HEK293 (cell line): ENCODE measurements at regions not wholly inside any gene's neighbourhood (a gene's known extent, or its start where the extent isn't known, plus 50 kb on each side); places are given as distances from the start of the nearest gene placed in this dataset.
"Not testable (repeated sequence)": the region's sequence is repeated elsewhere in the genome, so short reads cannot be mapped to it uniquely, and the experiment has no call there.

ENCODE experiments used
- CTCF ChIA-PET: fragments of 350-600 bp; formaldehyde crosslinking; extraction: SDS; loops from one replicate; lab custom pipeline; 2021; ENCODE audit warnings: antibody characterized with exemption; lab: Yijun Ruan, JAX
- POLR2A ChIA-PET: fragments of 300-600 bp; formaldehyde crosslinking; extraction: SDS; loops from one replicate; lab custom pipeline; 2020; ENCODE audit warnings: antibody characterized with exemption, inconsistent platforms; lab: Yijun Ruan, JAX
- H3K27ac ChIP-seq: fragments of 200-500 bp; sonication (Bioruptor generic); 2 replicates; pipeline ENCODE4 v1.5.1; 2014; ENCODE audit warnings: low read depth, low read length, control low read depth, inconsistent platforms; ENCODE audit errors: extremely low read depth
- H3K36me3 ChIP-seq, 2 experiments: fragments of 200-500 bp in 1 of 2; sonication (Bioruptor generic) in 1 of 2; 1 replicate in 1 of 2; 2 replicates in 1 of 2; pipeline ENCODE4 v1.5.1; 2014 to 2017; ENCODE audit warnings: inconsistent platforms in 2 of 2, low read length in 2 of 2; ENCODE audit not compliant: control insufficient read depth in 2 of 2, insufficient read depth in 1 of 2
- H3K4me1 ChIP-seq: fragments of 200-500 bp; sonication (Bioruptor generic); 2 replicates; pipeline ENCODE4 v1.5.1; 2014; ENCODE audit warnings: mild to moderate bottlenecking, low read length, inconsistent platforms; ENCODE audit not compliant: control insufficient read depth, insufficient read depth
- H3K4me3 ChIP-seq: 2 replicates; pipeline ENCODE4 v1.5.1; 2011; ENCODE audit warnings: low read depth, mild to moderate bottlenecking, control low read depth, low read length, moderate library complexity
- H3K9me3 ChIP-seq: fragments of 200-500 bp; sonication (Bioruptor generic); 2 replicates; pipeline ENCODE4 v1.5.1; 2014; ENCODE audit warnings: low read depth, low read length, inconsistent platforms; ENCODE audit not compliant: control insufficient read depth, insufficient read depth
- KLF8 ChIP-seq: fragments of 450-650 bp; formaldehyde crosslinking; IDR thresholded peaks from 2 replicates; pipeline ENCODE4 v1.5.1; 2016; ENCODE audit warnings: missing biosample characterization, missing genetic modification characterization
- OSR2 ChIP-seq: fragments of 450-650 bp; formaldehyde crosslinking; IDR thresholded peaks from 2 replicates; pipeline ENCODE4 v1.5.1; 2016; ENCODE audit warnings: missing biosample characterization, missing genetic modification characterization
- SCRT2 ChIP-seq: fragments of 450-650 bp; formaldehyde crosslinking; IDR thresholded peaks from 2 replicates; pipeline ENCODE4 v1.5.1; 2016; ENCODE audit warnings: missing biosample characterization, missing genetic modification characterization
- ZBTB1 ChIP-seq: fragments of 450-650 bp; formaldehyde crosslinking; IDR thresholded peaks from 2 replicates; pipeline ENCODE4 v1.5.1; 2016; ENCODE audit warnings: missing biosample characterization, missing genetic modification characterization
- ZNF138 ChIP-seq: fragments of 450-650 bp; formaldehyde crosslinking; IDR thresholded peaks from 2 replicates; pipeline ENCODE4 v1.5.1; 2016; ENCODE audit warnings: missing biosample characterization, missing genetic modification characterization, borderline replicate concordance
- ZNF169 ChIP-seq: fragments of 450-650 bp; formaldehyde crosslinking; IDR thresholded peaks from 2 replicates; pipeline ENCODE4 v1.5.1; 2016; ENCODE audit warnings: missing biosample characterization, missing genetic modification characterization
- ZNF26 ChIP-seq: fragments of 450-650 bp; formaldehyde crosslinking; IDR thresholded peaks from 2 replicates; pipeline ENCODE4 v1.5.1; 2016; ENCODE audit warnings: missing biosample characterization, missing genetic modification characterization
- ZNF354C ChIP-seq: fragments of 450-650 bp; formaldehyde crosslinking; IDR thresholded peaks from 2 replicates; pipeline ENCODE4 v1.5.1; 2016; ENCODE audit warnings: missing biosample characterization, missing genetic modification characterization, low read depth, borderline replicate concordance
- ZNF677 ChIP-seq: fragments of 450-650 bp; IDR thresholded peaks from 2 replicates; pipeline ENCODE4 v1.5.0; 2018; ENCODE audit warnings: missing biosample characterization, mild to moderate bottlenecking, missing genetic modification characterization, moderate library complexity
- ZNF704 ChIP-seq: fragments of 450-650 bp; formaldehyde crosslinking; IDR thresholded peaks from 2 replicates; pipeline ENCODE4 v1.5.1; 2016; ENCODE audit warnings: missing biosample characterization, missing genetic modification characterization
- ZNF843 ChIP-seq: fragments of 450-650 bp; formaldehyde crosslinking; IDR thresholded peaks from 2 replicates; pipeline ENCODE4 v1.5.1; 2016; ENCODE audit warnings: missing biosample characterization, missing genetic modification characterization
- TF ChIP-seq, protein P1 (sequence below): fragments of 450-650 bp; formaldehyde crosslinking; IDR thresholded peaks from 2 replicates; pipeline ENCODE4; 2016; ENCODE audit warnings: missing biosample characterization, missing genetic modification characterization
- TF ChIP-seq, protein P2 (sequence below): fragments of 450-650 bp; formaldehyde crosslinking; IDR thresholded peaks from 2 replicates; pipeline ENCODE4 v1.5.1; 2016; ENCODE audit warnings: missing biosample characterization, missing genetic modification characterization, borderline replicate concordance

DNA sequence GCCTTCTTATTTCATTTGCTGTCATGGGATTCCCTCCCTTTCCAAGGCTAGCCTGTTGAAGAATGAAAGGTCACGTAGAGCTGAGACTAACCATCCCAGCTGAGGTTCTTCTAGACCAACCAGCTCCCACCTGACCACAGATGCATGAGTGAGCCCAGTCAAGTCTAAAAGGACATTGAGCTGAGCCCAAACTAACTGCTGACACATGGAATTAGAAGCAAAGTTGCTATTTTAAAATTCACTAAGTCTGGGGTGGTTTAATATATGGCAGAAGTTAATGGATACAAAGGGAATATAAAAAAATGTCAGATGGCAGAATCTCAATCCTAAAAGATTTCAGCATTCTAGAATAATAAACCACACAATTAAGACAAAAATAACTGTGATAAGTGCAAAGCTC lies 118.9 kb upstream of the RASGEF1B start:
- Histone ChIP-seq H3K36me3 (no peaks in the 10 kb centered on the region), H3K4me1 (peaks cover 4% of the 10 kb centered on the region; the same call in 1 of the 2 replicates), H3K9me3 (no peaks in the 10 kb centered on the region), H3K4me3 (no peak overlapping the region), H3K27ac (no peak overlapping the region)
- ChIA-PET POLR2A (no interaction called here), CTCF (no interaction called here)
- no peak for TF ChIP-seq ZNF677

DNA sequence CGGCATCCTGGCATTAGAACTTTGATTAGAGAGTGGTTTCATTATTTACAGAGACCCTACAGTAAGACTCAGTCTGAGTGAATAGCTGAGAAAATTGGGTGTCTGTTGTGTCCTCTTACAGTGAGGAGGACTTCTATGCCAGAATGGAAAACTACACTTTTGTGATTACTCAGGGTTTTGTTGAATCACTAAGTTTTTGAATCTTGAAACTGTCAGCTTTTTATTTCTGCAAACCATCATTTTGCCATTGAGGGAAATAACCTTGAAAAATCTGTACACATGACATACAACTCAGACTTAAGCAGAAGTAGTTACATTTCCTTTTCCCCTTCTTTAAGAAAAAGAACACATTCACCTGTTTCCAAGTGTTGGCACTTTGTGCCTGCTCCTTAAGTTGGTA lies 117.6 kb upstream of the RASGEF1B start:
- H3K4me3 ChIP-seq = no peak overlapping the region
- CTCF ChIA-PET = interaction anchor here (0.5 kb wide), 1 partner anchor 325 kb away, joined by 3 read pairs; no protein-coding TSS in a partner anchor
- no peak overlapping the region for H3K27ac ChIP-seq
- TF ChIP-seq ZNF704 (no peak), ZNF354C (tag by site-specific recombination) (no peak), ZNF169 (tag by site-specific recombination) (no peak), ZNF843 (tag by site-specific recombination) (no peak), SCRT2 (tag by site-specific recombination) (no peak), OSR2 (tag by site-specific recombination) (no peak), ZBTB1 (tag by site-specific recombination) (no peak), ZNF26 (tag by site-specific recombination) (no peak), KLF8 (tag by site-specific recombination) (no peak)
- TF ChIP-seq, protein P1, sequence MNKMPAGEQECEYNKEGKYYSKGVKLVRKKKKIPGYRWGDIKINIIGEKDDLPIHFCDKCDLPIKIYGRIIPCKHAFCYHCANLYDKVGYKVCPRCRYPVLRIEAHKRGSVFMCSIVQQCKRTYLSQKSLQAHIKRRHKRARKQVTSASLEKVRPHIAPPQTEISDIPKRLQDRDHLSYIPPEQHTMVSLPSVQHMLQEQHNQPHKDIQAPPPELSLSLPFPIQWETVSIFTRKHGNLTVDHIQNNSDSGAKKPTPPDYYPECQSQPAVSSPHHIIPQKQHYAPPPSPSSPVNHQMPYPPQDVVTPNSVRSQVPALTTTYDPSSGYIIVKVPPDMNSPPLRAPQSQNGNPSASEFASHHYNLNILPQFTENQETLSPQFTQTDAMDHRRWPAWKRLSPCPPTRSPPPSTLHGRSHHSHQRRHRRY (tag by site-specific recombination) = no peak
- H3K36me3 ChIP-seq = no peaks in the 10 kb centered on the region
- no peaks in the 10 kb centered on the region for H3K4me1 ChIP-seq
- POLR2A ChIA-PET = no interaction called here
- H3K9me3 ChIP-seq = no peaks in the 10 kb centered on the region

DNA sequence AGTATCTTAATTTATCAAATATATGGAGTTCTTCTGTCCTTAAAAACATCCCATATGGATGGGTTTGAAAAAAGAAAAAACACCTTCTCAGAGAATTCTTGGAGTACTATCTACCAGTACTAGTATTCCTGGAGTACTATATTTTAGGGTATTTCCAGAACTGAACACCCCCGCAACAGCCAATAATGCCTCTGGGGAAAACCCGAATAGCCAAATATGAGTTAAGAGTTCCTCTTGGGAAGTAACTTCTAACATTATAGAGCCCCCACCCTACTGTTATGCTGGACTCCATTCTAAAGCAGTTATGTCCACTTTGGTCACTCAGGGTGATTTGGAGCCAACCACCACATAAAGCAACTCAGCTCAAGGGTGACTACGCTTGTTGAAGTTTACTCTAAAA lies 115.0 kb upstream of the RASGEF1B start:
- POLR2A ChIA-PET = no interaction called here
- Histone ChIP-seq H3K4me3 (no peak overlapping the region), H3K27ac (no peak overlapping the region), H3K36me3 (no peaks in the 10 kb centered on the region), H3K4me1 (no peaks in the 10 kb centered on the region), H3K9me3 (no peaks in the 10 kb centered on the region)
- TF ChIP-seq ZNF138 (tag by site-specific recombination) = no peak
- TF ChIP-seq, protein P2, sequence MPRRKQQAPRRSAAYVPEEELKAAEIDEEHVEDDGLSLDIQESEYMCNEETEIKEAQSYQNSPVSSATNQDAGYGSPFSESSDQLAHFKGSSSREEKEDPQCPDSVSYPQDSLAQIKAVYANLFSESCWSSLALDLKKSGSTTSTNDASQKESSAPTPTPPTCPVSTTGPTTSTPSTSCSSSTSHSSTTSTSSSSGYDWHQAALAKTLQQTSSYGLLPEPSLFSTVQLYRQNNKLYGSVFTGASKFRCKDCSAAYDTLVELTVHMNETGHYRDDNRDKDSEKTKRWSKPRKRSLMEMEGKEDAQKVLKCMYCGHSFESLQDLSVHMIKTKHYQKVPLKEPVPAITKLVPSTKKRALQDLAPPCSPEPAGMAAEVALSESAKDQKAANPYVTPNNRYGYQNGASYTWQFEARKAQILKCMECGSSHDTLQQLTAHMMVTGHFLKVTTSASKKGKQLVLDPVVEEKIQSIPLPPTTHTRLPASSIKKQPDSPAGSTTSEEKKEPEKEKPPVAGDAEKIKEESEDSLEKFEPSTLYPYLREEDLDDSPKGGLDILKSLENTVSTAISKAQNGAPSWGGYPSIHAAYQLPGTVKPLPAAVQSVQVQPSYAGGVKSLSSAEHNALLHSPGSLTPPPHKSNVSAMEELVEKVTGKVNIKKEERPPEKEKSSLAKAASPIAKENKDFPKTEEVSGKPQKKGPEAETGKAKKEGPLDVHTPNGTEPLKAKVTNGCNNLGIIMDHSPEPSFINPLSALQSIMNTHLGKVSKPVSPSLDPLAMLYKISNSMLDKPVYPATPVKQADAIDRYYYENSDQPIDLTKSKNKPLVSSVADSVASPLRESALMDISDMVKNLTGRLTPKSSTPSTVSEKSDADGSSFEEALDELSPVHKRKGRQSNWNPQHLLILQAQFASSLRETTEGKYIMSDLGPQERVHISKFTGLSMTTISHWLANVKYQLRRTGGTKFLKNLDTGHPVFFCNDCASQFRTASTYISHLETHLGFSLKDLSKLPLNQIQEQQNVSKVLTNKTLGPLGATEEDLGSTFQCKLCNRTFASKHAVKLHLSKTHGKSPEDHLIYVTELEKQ (tag by site-specific recombination) = no peak
- CTCF ChIA-PET = interaction anchor here (0.7 kb wide), 1 partner anchor 112 kb away, joined by 3 read pairs; no protein-coding TSS in a partner anchor

GRCh38 chr4:81580994-81581374 lies 109.3 kb upstream of the RASGEF1B start:
- CTCF ChIA-PET, H3K27ac ChIP-seq, POLR2A ChIA-PET, H3K4me1 ChIP-seq, H3K36me3 ChIP-seq, H3K9me3 ChIP-seq, H3K4me3 ChIP-seq: not testable (repeated sequence)
